Left ventricle myocardium inferior (tissue), 1 donor: ENCODE measurements at regions not wholly inside any gene's neighbourhood (a gene's known extent, or its start where the extent isn't known, plus 50 kb on each side); places are given as distances from the start of the nearest gene placed in this dataset.

ENCODE experiments used
- DNase-seq: peaks from one replicate; pipeline ENCODE4 v3.0.0-alpha.2; 2020
- H3K27ac ChIP-seq: fragments of 200-600 bp; replicated peaks from 2 replicates; pipeline ENCODE4 v1.8.0; 2021
- H3K27me3 ChIP-seq: fragments of 200-600 bp; 2 replicates; pipeline ENCODE4 v1.8.0; 2021; ENCODE audit warnings: low read depth
- H3K36me3 ChIP-seq: fragments of 200-600 bp; 2 replicates; pipeline ENCODE4 v1.8.0; 2021
- H3K4me1 ChIP-seq: fragments of 200-600 bp; 2 replicates; pipeline ENCODE4 v1.8.0; 2021
- H3K4me3 ChIP-seq: fragments of 200-600 bp; 2 replicates; pipeline ENCODE4 v1.8.0; 2021; ENCODE audit warnings: mild to moderate bottlenecking, moderate library complexity
- H3K9me3 ChIP-seq: fragments of 200-600 bp; replicated peaks from 2 replicates; pipeline ENCODE4 v1.8.0; 2021
- CTCF ChIP-seq: fragments of 200-600 bp; IDR thresholded peaks from 2 replicates; pipeline ENCODE4 v1.8.0; 2021; ENCODE audit warnings: antibody characterized with exemption, mild to moderate bottlenecking, borderline replicate concordance
- intact Hi-C: fragments of 100-400 bp; cut with micrococcal nuclease; formaldehyde crosslinking; loops from one replicate; pipeline ENCODE4 v1.11.0; 2022
- donor health status: DM: no; HTN: yes; CAD: no; lungs with severe emphysema.

- H3K9me3 ChIP-seq: no peaks in the 10 kb centered on the region
- no peaks in the 10 kb centered on the region for H3K4me1 ChIP-seq
- no peak for TF ChIP-seq CTCF
- intact Hi-C loops: no loop called here
- H3K36me3 ChIP-seq: no peaks in the 10 kb centered on the region
- no peak for DNase-seq
- no peak overlapping the region for H3K27ac ChIP-seq
- no peak overlapping the region for H3K4me3 ChIP-seq
- no peaks in the 10 kb centered on the region for H3K27me3 ChIP-seq
Measured at GRCh38 chr3:135690664-135691063, 274.9 kb upstream of the PPP2R3A start.

GRCh38 chr3:135691240-135691639, 274.3 kb upstream of the PPP2R3A start:
- H3K4me1 ChIP-seq: no peaks in the 10 kb centered on the region
- no peak overlapping the region for H3K27ac ChIP-seq
- intact Hi-C loops: no loop called here
- H3K9me3 ChIP-seq: no peaks in the 10 kb centered on the region
- TF ChIP-seq CTCF: no peak
- H3K36me3 ChIP-seq: no peaks in the 10 kb centered on the region
- no peak for DNase-seq
- no peaks in the 10 kb centered on the region for H3K27me3 ChIP-seq
- no peak overlapping the region for H3K4me3 ChIP-seq

GRCh38 chr3:135694142-135694541, 271.4 kb upstream of the PPP2R3A start:
- Histone ChIP-seq H3K27me3 (no peaks in the 10 kb centered on the region), H3K4me1 (no peaks in the 10 kb centered on the region), H3K4me3 (no peak overlapping the region), H3K36me3 (no peaks in the 10 kb centered on the region), H3K27ac (no peak overlapping the region), H3K9me3 (no peaks in the 10 kb centered on the region)
- intact Hi-C loops: no loop called here
- DNase-seq: no peak
- no peak for TF ChIP-seq CTCF

GRCh38 chr3:135699741-135700140, 265.8 kb upstream of the PPP2R3A start:
- Histone ChIP-seq H3K27ac (no peak overlapping the region), H3K36me3 (no peaks in the 10 kb centered on the region), H3K4me1 (no peaks in the 10 kb centered on the region), H3K4me3 (no peak overlapping the region), H3K27me3 (no peaks in the 10 kb centered on the region), H3K9me3 (peaks cover 9% of the 10 kb centered on the region)
- no peak for TF ChIP-seq CTCF
- no peak for DNase-seq
- intact Hi-C loops: no loop called here

DNA sequence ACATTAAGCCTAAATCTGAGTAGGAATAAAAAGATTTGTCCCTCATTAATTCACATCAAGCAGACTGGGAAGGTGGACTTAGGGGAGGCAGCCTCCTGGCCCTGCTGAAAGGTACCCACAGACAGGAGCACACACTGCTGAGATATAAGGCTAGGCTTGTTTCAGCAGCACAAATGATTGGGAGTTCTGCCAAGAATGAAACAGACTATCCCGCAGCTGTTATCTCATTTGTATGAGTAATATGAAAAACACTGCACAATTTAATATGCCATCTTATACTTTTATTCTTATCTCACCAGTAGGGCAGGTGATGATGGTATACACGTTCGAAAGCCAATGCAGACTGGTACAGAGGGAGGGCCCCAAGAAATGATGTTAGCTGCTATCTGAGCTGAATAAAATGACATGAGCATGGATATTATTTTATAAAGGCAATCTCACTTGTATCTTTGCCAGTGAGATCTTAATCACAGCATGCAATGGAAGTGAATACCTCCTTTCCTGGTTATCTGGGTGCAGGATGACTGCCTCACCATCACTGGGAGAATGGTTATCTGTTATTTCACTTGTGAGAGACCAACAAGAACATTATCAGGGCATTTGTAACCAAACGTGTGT, 258.7 kb upstream of the PPP2R3A start:
- Histone ChIP-seq H3K36me3 (no peaks in the 10 kb centered on the region), H3K4me3 (no peak overlapping the region), H3K9me3 (no peaks in the 10 kb centered on the region), H3K4me1 (no peaks in the 10 kb centered on the region), H3K27ac (no peak overlapping the region), H3K27me3 (no peaks in the 10 kb centered on the region)
- no peak for TF ChIP-seq CTCF
- intact Hi-C loops: no loop called here
- no peak for DNase-seq
